LHCN-M2 (cell line): ENCODE measurements at regions not wholly inside any gene's neighbourhood (a gene's known extent, or its start where the extent isn't known, plus 50 kb on each side); places are given as distances from the start of the nearest gene placed in this dataset.
"Not testable (repeated sequence)": the region's sequence is repeated elsewhere in the genome, so short reads cannot be mapped to it uniquely, and the experiment has no call there.

Experiments
- DNase-seq: peaks from one replicate; pipeline ENCODE4 v3.0.0-alpha.2; 2012; ENCODE audit warnings: low read depth

DNA sequence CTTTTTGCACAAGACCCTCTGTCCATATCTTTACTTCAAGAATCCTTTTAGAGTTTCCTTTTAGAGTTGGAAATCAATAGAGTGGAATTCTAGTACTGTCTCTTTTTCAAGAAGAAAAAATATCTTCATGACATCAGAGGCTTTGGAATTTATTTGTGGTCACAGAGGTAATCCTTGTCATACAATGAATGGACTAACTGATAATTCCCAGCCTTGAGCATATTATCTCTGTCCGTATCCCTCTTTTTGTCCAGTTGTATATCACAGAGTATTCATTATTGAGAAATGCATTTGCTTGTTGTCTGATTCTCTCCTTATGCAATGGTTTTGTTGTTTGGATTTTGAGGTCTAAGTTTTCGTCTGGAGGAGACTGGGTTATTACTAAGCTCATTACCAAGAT lies 82.0 kb upstream of the HAPLN1 start:
- DNase-seq = peak; percentile 29

DNA sequence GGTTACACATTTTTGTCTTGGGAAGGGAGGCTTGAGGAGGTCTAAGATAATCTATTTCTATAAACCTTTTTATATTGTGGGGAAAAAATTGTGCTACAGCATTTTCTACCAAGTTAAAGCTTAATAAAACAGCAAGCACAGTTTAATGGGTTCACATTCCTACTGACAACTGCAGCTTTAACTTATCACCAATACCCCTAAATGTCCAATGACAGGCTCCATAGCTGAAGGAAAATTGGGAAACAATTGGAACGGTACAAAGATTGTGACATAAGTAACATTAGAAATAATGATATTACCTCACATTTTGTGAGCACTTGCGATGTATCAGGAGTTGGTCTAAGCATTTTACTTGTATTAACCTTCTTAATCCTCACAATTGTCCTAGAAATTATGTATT lies 79.5 kb upstream of the HAPLN1 start:
- DNase-seq = no peak

DNA sequence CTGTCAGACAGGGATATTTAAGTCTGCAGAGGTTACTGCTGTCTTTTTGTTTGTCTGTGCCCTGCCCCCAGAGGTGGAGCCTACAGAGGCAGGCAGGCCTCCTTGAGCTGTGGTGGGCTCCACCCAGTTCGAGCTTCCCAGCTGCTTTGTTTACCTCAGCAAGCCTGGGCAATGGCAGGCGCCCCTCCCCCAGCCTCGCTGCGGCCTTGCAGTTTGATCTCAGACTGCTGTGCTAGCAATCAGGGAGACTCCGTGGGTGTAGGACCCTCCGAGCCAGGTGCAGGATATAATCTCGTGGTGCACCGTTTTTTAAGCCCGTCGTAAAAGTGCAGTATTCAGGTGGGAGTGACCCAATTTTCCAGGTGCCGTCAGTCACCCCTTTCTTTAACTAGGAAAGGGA lies 78.4 kb upstream of the HAPLN1 start:
- not testable (repeated sequence) for DNase-seq

DNA sequence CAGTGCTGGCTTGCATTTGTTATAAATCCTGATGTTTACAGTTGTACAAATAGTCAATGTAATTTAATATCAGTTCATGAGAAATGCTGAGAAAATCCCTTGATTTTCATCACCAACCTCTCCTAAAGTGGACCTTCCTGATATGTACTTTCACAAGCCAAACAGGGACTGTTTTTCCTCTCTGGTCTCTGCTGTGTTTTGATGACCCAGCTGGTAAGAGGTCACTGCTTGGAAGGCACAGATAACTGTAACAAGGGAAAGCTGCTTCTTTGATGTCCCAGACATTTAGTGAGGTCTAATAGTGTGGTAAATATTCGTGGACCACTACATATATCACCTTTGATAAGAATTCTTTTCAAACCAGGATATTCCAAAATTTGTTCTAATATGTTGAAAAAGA lies 68.7 kb upstream of the HAPLN1 start:
- no peak for DNase-seq

DNA sequence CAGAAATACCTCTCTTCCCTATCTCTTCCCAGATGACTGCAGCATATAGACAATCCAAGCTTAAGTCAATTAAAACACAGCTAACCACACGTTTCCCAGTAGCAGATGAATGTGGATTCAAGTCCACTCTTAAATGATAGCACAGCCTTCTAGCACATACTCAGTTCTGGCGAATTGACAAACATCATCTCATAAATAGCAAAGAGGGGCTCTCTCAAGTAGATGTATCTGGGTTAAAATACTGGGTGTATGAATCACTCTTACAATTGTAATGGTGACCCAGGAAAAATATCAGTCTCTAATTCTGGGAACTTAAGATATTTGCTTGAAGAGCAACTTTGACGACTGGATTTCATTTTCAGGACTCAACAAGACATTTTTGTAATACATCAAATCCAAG lies 67.0 kb upstream of the HAPLN1 start:
- no peak for DNase-seq

DNA sequence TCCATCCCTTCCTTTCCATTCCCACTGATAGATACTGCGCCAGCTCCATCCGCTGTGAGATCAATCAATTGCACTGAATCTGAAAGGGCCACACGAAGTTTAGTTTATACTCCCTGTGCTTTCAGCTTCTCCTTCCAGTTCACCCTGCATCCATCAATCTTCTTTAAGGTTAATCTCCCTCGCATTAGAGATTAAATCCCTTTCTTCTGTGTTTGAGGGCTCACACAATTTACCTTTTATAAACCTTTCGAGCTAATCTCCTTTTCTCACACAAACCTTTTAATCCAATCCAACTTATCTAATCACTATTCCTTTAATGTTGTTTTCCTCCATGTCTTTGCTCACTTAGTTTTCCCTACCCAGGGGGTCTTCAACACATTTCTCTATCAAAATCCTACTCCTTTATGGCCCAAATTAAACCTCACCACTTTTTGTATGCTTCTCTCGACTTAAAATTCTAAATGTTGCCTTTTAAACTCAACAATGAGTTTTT lies 64.6 kb upstream of the HAPLN1 start:
- DNase-seq = no peak

DNA sequence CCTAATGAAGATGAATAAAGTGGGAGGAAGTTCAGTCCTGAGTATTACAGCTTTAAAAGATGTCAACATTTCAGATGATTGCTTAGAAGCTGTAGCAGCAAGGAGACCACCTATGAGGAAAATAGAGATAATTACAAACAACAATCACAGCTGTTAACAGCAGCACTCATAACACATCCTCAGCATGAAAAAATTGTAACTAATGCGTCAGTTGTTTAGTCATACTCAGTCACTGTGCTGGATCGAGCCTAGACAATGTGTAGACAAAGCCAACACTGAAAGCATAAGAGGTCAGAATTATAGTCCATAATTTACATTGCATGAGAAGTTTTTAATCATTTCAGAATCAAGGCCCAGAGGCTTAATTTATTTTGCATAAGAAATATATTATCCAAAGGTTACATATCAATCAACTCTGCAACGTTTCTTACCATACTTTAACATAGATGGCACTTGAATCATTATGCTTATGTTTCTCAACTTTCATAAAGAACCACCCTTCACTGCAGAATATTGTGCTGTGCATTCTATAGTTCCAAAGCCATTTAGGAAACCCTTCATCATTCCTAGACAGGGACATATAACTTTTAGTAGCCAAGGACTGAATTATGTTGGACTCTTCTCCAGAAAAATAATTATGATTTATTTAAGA lies 60.2 kb upstream of the HAPLN1 start:
- DNase-seq = no peak

DNA sequence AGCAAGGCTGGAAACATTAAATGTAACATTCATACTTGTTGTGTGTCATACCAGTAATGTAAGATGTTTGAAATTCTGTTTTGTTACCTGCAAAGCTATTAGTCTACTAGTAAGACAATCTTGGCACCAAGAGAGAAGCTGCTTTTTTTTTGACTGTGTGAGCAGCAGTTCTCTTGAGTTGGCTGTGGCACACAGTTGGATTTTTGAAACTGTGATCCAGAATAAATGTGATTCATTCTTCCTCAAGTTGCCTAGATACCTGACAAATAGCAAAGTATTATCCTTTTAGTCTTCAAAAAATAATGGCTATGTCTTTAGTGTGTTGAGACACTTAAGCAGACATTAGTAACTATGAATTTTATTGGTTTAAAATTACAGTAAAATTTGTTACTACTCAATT lies 57.2 kb upstream of the HAPLN1 start:
- no peak for DNase-seq

DNA sequence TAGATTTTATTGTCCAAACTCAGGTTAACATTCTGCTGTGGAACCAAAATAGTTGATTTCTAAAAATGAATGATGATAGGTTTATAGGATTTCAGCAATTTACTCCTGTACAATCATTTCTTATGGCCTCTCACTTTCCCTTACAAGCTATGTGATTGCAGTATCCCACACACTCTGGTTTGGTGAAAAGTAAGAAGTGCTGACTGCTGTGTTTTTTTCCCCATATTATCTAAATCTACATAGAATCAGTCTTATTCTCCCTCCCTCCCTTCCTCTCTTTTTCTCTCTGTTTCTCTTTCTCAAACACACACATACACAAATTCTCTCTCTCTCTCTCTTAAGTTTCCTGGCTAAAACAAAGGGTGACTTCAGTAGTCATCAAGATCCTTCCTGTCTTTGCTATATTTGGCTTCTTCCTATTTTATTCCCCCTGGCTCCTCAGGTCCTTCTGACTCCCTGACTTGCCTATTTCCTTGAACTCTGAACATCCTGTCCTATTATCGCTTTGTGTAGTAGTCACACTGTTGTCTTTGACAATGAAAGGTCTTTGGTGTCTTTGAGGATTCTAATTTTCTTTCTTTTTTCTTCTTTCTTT lies 55.9 kb upstream of the HAPLN1 start:
- DNase-seq = no peak
